NCI-H345 treated with DMSO at 0.1 percent for 48 hours (cell line): ENCODE measurements at regions not wholly inside any gene's neighbourhood (a gene's known extent, or its start where the extent isn't known, plus 50 kb on each side); places are given as distances from the start of the nearest gene placed in this dataset.

Experiments
- DNase-seq: peaks from one replicate; lab custom pipeline; 2025; ENCODE audit not compliant: unreplicated experiment; lab: John Stamatoyannopoulos, UW

DNA sequence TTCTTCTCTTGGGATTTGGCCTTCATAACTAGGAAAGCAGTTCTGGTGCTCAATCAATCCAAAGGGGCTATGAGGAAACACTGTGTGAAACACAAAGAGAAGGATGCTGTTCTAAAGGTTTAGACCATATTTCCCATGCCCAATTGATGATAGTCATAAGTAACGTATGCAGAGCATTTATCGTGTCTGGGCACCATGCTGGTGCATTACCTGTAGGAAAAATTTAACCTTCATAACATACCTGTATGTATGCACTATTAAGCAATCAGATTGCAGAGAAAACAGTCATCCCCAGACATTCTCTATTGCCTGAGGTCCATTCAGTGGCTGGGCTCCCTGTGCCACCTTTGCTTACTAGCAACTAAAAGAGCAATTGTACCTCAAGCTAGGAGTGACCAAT is 381.4 kb downstream of the PLPP3 start:
- DNase-seq = no peak

GRCh38 chr1:56196839-56197238 is 382.5 kb downstream of the PLPP3 start:
- DNase-seq = no peak

- no peak for DNase-seq
Observed at GRCh38 chr1:56194701-56195300, 384.6 kb downstream of the PLPP3 start.

GRCh38 chr1:56193656-56194055 is 385.7 kb downstream of the PLPP3 start:
- no peak for DNase-seq

DNA sequence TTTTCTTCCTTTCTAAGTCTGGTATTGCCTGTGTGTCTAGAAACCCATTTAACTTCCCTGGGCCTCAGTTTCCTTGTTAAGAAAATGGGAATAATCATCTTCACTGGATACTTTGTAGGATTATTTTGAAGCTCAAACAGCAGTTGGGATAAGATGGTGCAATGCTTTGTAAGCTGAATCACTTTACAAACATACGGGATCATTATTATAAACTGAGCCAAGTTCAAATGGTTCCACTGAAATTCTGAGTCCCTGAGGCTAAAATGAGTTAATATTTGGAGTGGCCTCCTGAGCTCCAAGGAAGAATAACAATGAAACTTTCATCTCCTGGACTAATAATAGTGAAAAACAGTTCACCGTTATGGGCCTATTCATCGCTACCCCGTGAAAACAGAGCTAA is 388.0 kb downstream of the PLPP3 start:
- no peak for DNase-seq

- no peak for DNase-seq
Observed at GRCh38 chr1:56190806-56191365, 388.5 kb downstream of the PLPP3 start.

GRCh38 chr1:56189946-56190805 is 389.2 kb downstream of the PLPP3 start:
- no peak for DNase-seq

GRCh38 chr1:56189454-56189853 is 389.9 kb downstream of the PLPP3 start:
- DNase-seq = no peak

DNA sequence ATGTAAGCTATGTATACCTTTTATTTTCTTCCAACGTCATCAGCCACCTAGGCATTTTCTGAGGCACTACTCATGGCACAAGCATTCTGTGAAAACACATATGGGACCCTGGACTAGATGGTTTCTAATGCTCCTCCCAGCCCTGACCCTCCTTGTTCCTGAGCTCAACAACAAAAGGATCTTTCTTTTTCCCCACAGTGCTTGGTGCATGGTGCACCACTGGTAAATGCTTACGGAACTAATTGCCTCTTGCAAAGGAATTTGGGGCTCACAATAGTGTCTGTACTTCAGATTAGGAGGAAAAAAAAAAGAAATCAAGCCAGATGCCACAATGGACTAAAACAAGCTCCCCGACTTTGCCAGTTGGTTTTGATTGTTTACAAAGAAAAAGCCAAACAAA is 390.5 kb downstream of the PLPP3 start:
- DNase-seq = no peak

DNA sequence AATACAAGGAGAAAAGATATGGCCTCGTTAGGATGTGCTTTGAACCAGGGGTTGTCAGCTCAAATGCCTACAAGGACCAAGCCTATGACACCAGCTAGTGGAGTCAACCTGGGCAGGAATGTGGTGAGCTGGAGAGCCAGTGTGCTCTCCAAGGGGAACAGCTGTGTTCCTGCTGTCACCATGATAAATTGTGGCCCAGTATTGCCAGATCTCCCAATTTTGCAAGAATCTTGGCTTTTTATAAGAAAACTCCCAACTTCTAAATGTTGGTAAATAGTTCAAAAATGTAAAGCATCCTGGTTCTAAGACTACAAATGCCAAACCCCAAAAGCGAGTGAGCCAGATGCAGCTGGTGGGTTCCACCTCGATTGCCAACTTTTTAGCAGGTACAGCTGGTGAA is 391.1 kb downstream of the PLPP3 start:
- no peak for DNase-seq

DNA sequence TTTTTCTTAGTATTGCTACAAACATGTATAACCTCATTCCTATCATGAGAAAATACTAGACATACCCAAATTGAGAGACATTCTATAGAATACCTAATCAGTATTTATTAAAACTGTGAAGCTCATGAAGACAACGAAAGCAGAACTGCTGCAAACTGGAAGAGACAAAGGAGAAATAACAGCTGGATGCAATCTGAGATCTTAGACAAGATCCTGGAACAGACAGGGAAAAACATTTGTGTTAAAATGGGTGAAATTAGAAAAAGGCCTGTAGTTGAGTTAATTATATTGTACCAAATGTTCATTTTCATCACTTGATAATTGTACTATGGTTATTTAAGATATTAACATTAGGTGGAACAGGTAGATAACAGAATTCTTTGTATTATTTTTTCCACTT is 392.0 kb downstream of the PLPP3 start:
- no peak for DNase-seq

GRCh38 chr1:56185493-56185892 is 393.9 kb downstream of the PLPP3 start:
- DNase-seq = no peak

DNA sequence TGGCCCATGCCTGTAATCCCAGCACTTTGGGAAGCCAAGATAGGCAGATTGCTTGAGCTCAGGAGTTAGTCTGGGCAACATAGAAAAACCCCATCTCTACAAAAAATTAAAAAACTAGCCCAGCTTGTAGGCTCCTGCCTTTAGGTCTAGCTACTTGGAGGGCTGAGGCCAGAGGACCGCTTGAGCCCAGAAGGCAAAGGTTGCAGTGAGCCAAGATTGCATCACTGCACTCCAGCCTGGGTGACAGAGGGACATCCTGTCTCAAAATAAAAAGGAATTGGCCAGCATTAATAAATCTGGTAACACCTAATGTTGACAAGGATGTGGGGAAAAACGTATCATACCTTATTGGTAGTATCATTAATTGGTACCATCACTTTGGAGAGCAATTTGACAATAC is 396.2 kb downstream of the PLPP3 start:
- DNase-seq = no peak

GRCh38 chr1:56180520-56181190 is 398.7 kb downstream of the PLPP3 start:
- no peak for DNase-seq

- DNase-seq = no peak
Observed at GRCh38 chr1:56179543-56179942, 399.8 kb downstream of the PLPP3 start.

DNA sequence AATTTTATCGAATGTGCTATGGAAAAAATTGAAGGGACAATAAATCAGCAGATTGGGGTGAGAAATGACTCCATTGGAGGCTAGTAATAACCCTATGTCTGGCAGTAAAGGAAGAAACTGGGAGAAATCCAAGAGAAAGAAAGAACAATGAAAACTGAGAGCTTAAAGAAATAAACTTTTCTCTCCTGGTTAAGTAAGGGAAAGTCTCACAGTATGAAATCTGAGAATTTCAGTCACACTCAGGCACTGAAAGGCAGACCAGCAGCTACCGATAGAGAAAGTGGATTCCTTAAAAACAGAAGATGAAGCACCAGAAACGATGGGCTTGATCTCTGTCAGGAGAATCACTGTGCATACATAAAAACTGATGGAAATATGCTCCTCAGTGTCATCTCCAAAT is 404.2 kb downstream of the PLPP3 start:
- no peak for DNase-seq

- no peak for DNase-seq
Observed at GRCh38 chr1:56174176-56174885, 405.0 kb downstream of the PLPP3 start.

- DNase-seq = no peak
Observed at GRCh38 chr1:56173736-56174135, 405.6 kb downstream of the PLPP3 start.

DNA sequence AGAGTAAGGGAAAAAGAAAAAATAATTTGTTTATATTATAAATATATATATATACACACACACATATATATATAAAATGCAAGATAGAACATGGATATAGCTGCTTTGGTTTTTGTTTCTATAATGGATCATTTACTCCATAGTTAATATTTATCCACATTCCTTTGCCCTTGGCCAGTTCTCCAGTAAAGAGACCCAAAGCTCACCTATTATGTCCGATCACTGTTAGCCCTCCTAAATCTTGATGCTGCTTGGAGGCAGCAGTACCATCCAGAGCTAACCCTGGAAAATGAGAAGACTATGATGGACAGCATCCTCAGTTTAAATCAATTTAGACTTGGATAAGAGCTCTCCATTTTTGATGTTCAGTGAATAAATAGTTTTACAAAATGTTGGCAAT is 407.7 kb downstream of the PLPP3 start:
- DNase-seq = no peak

GRCh38 chr1:56170784-56171320 is 408.5 kb downstream of the PLPP3 start:
- no peak for DNase-seq

DNA sequence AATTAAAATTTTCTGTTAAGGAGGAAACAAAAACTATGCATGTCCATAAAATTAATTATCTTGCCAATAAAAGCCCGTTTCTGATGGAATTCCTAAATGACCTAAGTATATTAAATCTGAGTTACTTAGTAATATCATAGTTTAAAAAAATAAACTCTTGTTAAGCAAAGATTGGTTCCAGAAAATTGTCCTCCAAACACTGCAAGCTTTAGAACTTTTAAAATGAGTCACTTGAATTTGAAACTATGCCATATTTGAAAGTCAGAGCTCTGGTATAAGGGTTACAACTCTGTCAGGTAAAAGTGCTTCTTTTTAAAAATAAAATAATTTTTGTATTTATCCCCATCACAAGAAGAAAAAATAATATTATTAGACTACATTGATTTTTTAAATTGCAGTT is 409.5 kb downstream of the PLPP3 start:
- no peak for DNase-seq
